HFF-Myc (cell line): ENCODE measurements at regions not wholly inside any gene's neighbourhood (a gene's known extent, or its start where the extent isn't known, plus 50 kb on each side); places are given as distances from the start of the nearest gene placed in this dataset.
"Not testable (repeated sequence)": the region's sequence is repeated elsewhere in the genome, so short reads cannot be mapped to it uniquely, and the experiment has no call there.

Experiments
- DNase-seq: peaks from one replicate; pipeline ENCODE4 v3.0.0-alpha.2; 2011; ENCODE audit warnings: low read depth; ENCODE audit errors: extremely low read depth
- H3K4me3 ChIP-seq: replicated peaks from 2 replicates; pipeline ENCODE4 v1.5.1; 2011; ENCODE audit warnings: low read depth, mild to moderate bottlenecking, control low read depth, low read length
- TF ChIP-seq, protein P1 (sequence below): IDR thresholded peaks from 2 replicates; pipeline ENCODE4 v1.5.1; 2012; ENCODE audit warnings: mild to moderate bottlenecking, low read depth, low read length, control low read depth; ENCODE audit errors: missing control alignments

DNA sequence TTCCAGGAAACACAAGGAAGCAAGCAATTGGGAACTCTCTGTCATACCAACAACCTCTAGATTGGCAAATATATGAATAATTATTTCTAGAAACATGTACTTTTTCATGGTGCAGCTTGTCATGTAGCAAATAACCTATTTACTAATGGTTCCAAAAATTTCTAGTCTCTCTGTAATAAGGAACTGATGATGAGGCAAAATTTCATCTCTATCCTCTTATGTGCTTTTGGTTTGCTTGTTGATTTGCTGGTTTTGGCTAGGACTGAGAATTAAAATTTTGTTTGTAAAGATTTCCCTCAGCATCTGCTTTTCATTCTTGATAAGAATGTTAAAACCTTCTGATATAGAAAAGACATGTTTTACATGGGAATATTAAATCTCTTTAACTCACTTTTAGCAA is 123.2 kb upstream of the UFM1 start:
- no peak for DNase-seq
- TF ChIP-seq, protein P1, sequence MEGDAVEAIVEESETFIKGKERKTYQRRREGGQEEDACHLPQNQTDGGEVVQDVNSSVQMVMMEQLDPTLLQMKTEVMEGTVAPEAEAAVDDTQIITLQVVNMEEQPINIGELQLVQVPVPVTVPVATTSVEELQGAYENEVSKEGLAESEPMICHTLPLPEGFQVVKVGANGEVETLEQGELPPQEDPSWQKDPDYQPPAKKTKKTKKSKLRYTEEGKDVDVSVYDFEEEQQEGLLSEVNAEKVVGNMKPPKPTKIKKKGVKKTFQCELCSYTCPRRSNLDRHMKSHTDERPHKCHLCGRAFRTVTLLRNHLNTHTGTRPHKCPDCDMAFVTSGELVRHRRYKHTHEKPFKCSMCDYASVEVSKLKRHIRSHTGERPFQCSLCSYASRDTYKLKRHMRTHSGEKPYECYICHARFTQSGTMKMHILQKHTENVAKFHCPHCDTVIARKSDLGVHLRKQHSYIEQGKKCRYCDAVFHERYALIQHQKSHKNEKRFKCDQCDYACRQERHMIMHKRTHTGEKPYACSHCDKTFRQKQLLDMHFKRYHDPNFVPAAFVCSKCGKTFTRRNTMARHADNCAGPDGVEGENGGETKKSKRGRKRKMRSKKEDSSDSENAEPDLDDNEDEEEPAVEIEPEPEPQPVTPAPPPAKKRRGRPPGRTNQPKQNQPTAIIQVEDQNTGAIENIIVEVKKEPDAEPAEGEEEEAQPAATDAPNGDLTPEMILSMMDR: no peak
- no peak overlapping the region for H3K4me3 ChIP-seq

DNA sequence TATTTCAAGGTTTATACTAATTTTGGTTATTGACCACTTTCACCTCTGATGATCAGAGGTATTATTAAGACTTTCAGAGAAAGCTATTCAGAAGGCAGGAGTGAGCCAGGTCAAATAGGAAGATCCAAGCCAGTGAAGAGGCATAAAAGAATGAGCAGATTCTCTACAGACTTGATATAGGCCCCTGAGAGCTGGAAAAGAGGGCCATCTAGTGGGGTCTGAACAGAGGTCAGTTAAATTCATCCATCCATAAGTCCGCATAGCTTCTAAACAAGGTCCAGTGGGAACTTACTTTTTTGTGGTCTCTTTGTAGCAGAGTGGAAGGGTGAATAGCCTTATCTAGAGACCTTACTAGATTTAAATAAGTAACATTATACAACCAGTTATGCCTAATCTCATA is 126.6 kb upstream of the UFM1 start:
- H3K4me3 ChIP-seq: no peak overlapping the region
- DNase-seq: no peak
- TF ChIP-seq, protein P1: no peak

DNA sequence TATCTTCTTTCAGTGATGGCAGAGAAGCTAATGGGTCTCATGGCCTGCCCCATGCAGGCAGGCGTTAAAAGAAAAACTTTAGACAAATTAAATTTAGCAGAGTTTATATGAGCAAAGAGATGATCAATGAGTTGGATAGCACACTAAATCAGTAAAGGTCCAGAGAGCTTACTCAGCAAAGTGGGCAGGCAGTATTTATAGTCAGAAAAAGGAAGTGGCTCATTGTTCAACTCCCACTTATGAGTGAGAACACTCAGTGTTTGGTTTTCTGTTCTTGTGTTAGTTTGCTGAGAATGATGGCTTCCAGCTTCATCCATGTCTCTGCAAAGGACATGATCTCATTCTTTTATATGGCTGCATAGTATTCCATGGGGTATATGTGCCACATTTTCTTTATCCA is 128.5 kb upstream of the UFM1 start:
- H3K4me3 ChIP-seq, DNase-seq: not testable (repeated sequence)

DNA sequence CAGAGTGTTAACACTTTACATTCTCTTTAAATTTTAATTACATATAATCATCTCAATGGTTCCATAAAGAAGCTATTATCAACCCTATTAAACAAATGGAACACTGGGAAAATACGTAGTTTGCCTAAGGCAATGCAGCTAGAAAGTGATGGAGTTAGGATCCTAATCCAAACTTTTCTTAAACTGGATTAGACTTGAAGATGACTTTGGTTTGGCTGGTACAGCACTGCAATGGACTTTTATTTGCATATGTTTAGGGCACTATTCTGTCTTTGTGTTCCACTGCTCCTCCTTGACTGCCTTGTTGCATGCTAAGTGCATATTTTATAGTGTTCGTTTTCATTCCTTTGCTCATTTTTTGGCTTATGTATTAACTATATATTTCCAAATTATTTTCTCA is 133.5 kb upstream of the UFM1 start:
- no peak for DNase-seq
- no peak overlapping the region for H3K4me3 ChIP-seq
- TF ChIP-seq, protein P1: no peak

DNA sequence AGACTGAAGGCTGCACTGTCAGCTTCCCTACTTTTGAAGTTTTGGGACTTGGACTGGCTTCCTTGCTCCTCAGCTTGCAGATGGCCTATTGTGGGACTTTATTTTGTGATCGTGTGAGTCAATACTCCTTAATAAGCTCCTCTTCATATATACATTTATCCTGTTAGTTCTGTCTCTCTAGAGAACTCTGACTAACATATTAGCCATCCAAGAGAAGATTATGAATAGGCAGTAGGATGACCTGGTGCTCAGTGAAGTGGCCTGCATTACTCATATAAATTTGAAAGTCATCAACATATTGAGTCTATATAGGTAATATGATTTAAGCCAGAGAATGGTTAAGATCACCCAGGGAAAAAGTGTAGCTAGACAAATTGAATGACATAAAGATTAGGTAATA is 136.3 kb upstream of the UFM1 start:
- TF ChIP-seq, protein P1: no peak
- no peak overlapping the region for H3K4me3 ChIP-seq
- no peak for DNase-seq

DNA sequence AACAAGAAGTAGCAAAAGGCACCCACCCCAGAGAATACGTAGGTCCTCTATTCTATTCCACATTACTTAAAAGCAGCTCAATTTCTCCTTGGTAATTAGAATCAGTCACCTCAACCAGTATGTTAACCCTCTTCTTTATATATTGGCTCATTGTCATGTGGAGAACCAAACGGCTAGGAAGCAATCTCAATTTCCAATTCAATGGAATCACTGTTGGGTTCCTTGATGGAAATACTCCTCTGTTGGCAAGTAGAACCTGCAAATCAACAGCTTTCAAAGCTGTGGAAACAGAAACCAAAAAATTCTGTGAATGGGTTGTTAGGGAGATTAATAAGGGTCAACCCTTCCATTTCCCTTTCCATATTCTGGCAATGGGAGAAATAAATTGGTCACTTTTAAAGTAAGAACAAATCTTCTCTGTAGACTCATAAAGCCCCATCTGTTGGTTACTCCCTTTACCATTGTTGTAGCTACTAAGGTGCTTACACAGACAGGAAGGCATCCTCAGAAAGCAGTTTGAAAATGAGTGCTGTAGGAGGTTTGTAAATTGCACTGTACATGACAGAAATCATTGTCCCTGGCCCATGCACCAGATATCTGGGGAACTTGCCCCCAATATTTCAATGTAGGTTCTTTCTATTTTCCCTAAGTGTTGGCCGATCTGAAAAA is 138.6 kb upstream of the UFM1 start:
- TF ChIP-seq, protein P1: no peak
- DNase-seq: no peak
- no peak overlapping the region for H3K4me3 ChIP-seq

DNA sequence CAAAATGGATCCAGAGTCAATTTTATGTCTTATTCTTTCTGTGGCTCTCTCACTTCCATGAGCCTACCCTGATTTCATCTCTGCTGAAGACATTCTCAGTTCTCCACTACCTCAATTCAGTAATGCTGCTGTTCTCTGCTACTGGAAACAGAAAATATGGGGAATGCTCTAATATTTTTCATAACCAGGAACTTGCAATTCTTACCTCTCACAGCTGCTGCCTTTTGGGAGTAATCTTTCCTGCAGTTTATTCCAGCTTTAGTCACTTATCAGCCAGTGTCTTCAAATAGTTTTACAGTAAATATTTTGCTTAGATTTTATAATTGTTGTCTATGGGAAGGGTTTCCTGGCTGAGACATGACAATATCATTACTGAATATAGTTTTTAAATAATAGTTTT is 145.1 kb upstream of the UFM1 start:
- H3K4me3 ChIP-seq: no peak overlapping the region
- no peak for DNase-seq
- TF ChIP-seq, protein P1: no peak
